Nephron (organoid): ENCODE measurements at regions not wholly inside any gene's neighbourhood (a gene's known extent, or its start where the extent isn't known, plus 50 kb on each side); places are given as distances from the start of the nearest gene placed in this dataset.

ENCODE experiments used
- H3K27ac Mint-ChIP-seq, 3 experiments: 2 replicates each; pipeline ENCODE4 v1.8.0; 2020; ENCODE audit warnings: mixed read lengths in 3 of 3, mild to moderate bottlenecking in 2 of 3, moderate library complexity in 1 of 3
- H3K27me3 Mint-ChIP-seq: 2 replicates; pipeline ENCODE4 v1.8.0; 2021; ENCODE audit warnings: low read depth, mild to moderate bottlenecking, moderate library complexity, mixed read lengths
- H3K36me3 Mint-ChIP-seq: 2 replicates; pipeline ENCODE4 v1.8.0; 2020; ENCODE audit warnings: low read depth, mixed read lengths
- H3K4me1 Mint-ChIP-seq: 2 replicates; pipeline ENCODE4 v1.8.0; 2020; ENCODE audit warnings: mixed read lengths
- H3K4me3 Mint-ChIP-seq, 3 experiments: 2 replicates each; pipeline ENCODE4 v1.8.0; 2020; ENCODE audit warnings: mild to moderate bottlenecking in 3 of 3, mixed read lengths in 3 of 3, moderate library complexity in 2 of 3
- H3K9me3 Mint-ChIP-seq: 2 replicates; pipeline ENCODE4 v1.8.0; 2020; ENCODE audit warnings: mixed read lengths
- TF ChIP-seq, protein P1 (sequence below), 3 experiments: fragments of 200-600 bp; sonication (generic); IDR thresholded peaks; one replicate each; pipeline ENCODE4 v1.5.0; 2021; ENCODE audit warnings: antibody characterized with exemption in 3 of 3; ENCODE audit not compliant: unreplicated experiment in 3 of 3

DNA sequence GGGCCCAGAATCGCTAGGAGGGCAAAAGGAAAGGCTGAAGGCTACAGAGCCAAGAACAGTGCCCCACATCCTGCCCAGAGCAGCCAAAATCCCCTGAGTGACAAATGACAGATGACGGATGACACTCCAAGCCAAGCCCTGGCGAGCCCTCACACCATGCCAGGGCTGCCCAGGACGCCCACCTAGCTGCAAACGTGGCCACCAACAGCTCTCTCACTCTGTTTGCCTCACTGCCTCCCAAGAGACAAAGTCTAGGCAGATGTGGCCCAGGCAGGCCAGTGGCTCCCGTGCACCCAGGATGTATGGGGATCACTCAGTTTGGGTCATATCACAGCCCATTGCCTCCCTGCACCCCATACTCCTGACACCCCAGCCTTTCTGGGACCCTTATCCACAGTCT is 270.1 kb upstream of the NSMCE3 start:
- H3K27ac Mint-ChIP-seq, result no peak overlapping the region
- TF ChIP-seq, protein P1, sequence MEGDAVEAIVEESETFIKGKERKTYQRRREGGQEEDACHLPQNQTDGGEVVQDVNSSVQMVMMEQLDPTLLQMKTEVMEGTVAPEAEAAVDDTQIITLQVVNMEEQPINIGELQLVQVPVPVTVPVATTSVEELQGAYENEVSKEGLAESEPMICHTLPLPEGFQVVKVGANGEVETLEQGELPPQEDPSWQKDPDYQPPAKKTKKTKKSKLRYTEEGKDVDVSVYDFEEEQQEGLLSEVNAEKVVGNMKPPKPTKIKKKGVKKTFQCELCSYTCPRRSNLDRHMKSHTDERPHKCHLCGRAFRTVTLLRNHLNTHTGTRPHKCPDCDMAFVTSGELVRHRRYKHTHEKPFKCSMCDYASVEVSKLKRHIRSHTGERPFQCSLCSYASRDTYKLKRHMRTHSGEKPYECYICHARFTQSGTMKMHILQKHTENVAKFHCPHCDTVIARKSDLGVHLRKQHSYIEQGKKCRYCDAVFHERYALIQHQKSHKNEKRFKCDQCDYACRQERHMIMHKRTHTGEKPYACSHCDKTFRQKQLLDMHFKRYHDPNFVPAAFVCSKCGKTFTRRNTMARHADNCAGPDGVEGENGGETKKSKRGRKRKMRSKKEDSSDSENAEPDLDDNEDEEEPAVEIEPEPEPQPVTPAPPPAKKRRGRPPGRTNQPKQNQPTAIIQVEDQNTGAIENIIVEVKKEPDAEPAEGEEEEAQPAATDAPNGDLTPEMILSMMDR (IDR thresholded peaks at IDR 0.05; ENCODE audit: unreplicated experiment in 3 of 3), result no peak
- peaks cover 6% of the 10 kb centered on the region for H3K27me3 Mint-ChIP-seq
- H3K4me1 Mint-ChIP-seq, result no peaks in the 10 kb centered on the region
- no peak overlapping the region for H3K4me3 Mint-ChIP-seq
- H3K9me3 Mint-ChIP-seq, result peaks cover 2% of the 10 kb centered on the region
- H3K36me3 Mint-ChIP-seq, result no peaks in the 10 kb centered on the region

DNA sequence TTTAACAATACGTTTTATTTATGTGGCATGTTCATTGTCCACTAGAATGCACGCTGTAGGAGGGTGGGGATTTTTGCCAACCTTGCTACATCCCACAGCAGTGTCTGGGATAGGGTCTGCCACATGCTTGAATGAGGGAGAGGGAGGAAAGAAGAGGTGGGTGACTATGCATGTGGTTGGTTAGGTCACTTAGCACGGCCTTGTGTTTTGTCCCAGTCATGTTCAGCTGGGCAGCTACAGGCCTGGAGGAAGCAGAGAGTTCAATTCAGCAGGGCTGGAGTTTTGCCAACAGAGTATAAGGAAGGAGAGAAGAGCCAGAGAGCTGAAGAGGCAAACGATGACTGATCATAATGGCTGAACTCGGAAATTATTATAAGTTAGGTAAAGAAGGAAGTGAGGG is 268.4 kb upstream of the NSMCE3 start:
- TF ChIP-seq, protein P1 (IDR thresholded peaks at IDR 0.05; ENCODE audit: unreplicated experiment in 3 of 3), result no peak
- no peaks in the 10 kb centered on the region for H3K9me3 Mint-ChIP-seq
- no peak overlapping the region for H3K4me3 Mint-ChIP-seq
- no peaks in the 10 kb centered on the region for H3K36me3 Mint-ChIP-seq
- H3K4me1 Mint-ChIP-seq, result no peaks in the 10 kb centered on the region
- no peak overlapping the region for H3K27ac Mint-ChIP-seq
- peaks cover 6% of the 10 kb centered on the region for H3K27me3 Mint-ChIP-seq

GRCh38 chr15:29535952-29536351 is 266.3 kb upstream of the NSMCE3 start:
- Mint-ChIP-seq H3K4me3 (no peak overlapping the region), H3K4me1 (no peaks in the 10 kb centered on the region), H3K36me3 (no peaks in the 10 kb centered on the region), H3K27ac (no peak overlapping the region), H3K9me3 (no peaks in the 10 kb centered on the region), H3K27me3 (no peaks in the 10 kb centered on the region)
- TF ChIP-seq, protein P1 (IDR thresholded peaks at IDR 0.05; ENCODE audit: unreplicated experiment in 3 of 3), result no peak

- H3K4me1 Mint-ChIP-seq, result no peaks in the 10 kb centered on the region
- no peak overlapping the region for H3K27ac Mint-ChIP-seq
- no peaks in the 10 kb centered on the region for H3K36me3 Mint-ChIP-seq
- TF ChIP-seq, protein P1 (IDR thresholded peaks at IDR 0.05; ENCODE audit: unreplicated experiment in 3 of 3), result no peak
- H3K9me3 Mint-ChIP-seq, result no peaks in the 10 kb centered on the region
- H3K27me3 Mint-ChIP-seq, result no peaks in the 10 kb centered on the region
- no peak overlapping the region for H3K4me3 Mint-ChIP-seq
Observed at GRCh38 chr15:29534378-29534777, 264.8 kb upstream of the NSMCE3 start.

GRCh38 chr15:29533647-29534046 is 264.0 kb upstream of the NSMCE3 start:
- Mint-ChIP-seq H3K27ac (no peak overlapping the region), H3K9me3 (no peaks in the 10 kb centered on the region), H3K4me3 (no peak overlapping the region), H3K4me1 (no peaks in the 10 kb centered on the region), H3K36me3 (no peaks in the 10 kb centered on the region), H3K27me3 (no peaks in the 10 kb centered on the region)
- TF ChIP-seq, protein P1 (IDR thresholded peaks at IDR 0.05; ENCODE audit: unreplicated experiment in 3 of 3), result no peak

DNA sequence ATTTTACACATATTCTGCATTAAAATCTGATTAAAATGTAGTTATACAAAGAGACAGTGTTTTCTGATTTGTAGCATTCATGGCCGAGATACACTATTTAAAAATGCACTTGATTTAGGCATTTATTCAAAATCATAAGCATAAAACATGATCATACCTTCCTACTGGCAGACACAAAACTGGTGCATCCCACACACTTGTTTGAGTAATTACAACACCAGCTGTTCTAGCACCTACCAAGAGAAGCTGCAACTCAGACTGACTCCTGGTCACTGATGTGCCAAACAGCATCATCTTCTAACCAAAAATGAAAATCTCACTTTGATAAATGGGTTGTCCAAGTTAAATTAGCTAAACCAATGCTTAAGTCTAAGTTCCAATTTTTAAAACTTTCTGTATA is 262.7 kb upstream of the NSMCE3 start:
- TF ChIP-seq, protein P1 (IDR thresholded peaks at IDR 0.05; ENCODE audit: unreplicated experiment in 3 of 3), result no peak
- H3K4me3 Mint-ChIP-seq, result no peak overlapping the region

More for the DNA sequence above, 262.7 kb upstream of the NSMCE3 start:
- Mint-ChIP-seq H3K9me3 (no peaks in the 10 kb centered on the region), H3K4me1 (no peaks in the 10 kb centered on the region), H3K36me3 (no peaks in the 10 kb centered on the region), H3K27ac (no peak overlapping the region), H3K27me3 (no peaks in the 10 kb centered on the region)
